K562 (cell line): ENCODE measurements at regions not wholly inside any gene's neighbourhood (a gene's known extent, or its start where the extent isn't known, plus 50 kb on each side); places are given as distances from the start of the nearest gene placed in this dataset.

Experiments
- BRF1 ChIP-seq: IDR thresholded peaks from 3 replicates; pipeline ENCODE4 v1.6.1; 2011; ENCODE audit warnings: borderline replicate concordance, mild to moderate bottlenecking; ENCODE audit not compliant: insufficient read length; ENCODE audit errors: extremely low read depth
- KDM1A ChIP-seq, 2 experiments: fragments of 450-650 bp; IDR thresholded peaks; 2 replicates each; pipeline ENCODE4 v1.6.1; 2016; ENCODE audit warnings: mild to moderate bottlenecking in 2 of 2
- TAF1 ChIP-seq: IDR thresholded peaks from 2 replicates; pipeline ENCODE4 v1.6.1; 2011; ENCODE audit warnings: mild to moderate bottlenecking, low read length, moderate library complexity; ENCODE audit not compliant: insufficient read depth, control insufficient read depth, severe bottlenecking; ENCODE audit errors: extremely low read depth
- USF2 ChIP-seq: sonication (generic); formaldehyde crosslinking; IDR thresholded peaks from 2 replicates; pipeline ENCODE4 v1.5.0; 2020; ENCODE audit warnings: missing genetic modification reagents
- ZNF140 ChIP-seq: fragments of 250-450 bp; sonication (Bioruptor Pico); IDR thresholded peaks from 2 replicates; pipeline ENCODE4 v1.8.0; 2021; ENCODE audit warnings: moderate library complexity, mild to moderate bottlenecking, inconsistent platforms

- TF ChIP-seq BRF1, result no peak
- TF ChIP-seq KDM1A (IDR thresholded peaks at IDR 0.05), result no peak
- no peak for TF ChIP-seq ZNF140 (CRISPR knock-in tag)
- no peak for TF ChIP-seq TAF1
- no peak for TF ChIP-seq USF2 (CRISPR knock-in tag)
Measured at GRCh38 chr2:16275661-16276060, 335.3 kb downstream of the MYCN start.
